Upper lobe of right lung (tissue), 1 donor: ENCODE measurements at regions not wholly inside any gene's neighbourhood (a gene's known extent, or its start where the extent isn't known, plus 50 kb on each side); places are given as distances from the start of the nearest gene placed in this dataset.

ENCODE experiments used
- ATAC-seq: fragments of 200-7000 bp; cut with Tn5 transposase; one replicate; pipeline ENCODE4 v1.9.1; 2020; ENCODE audit warnings: mild to moderate bottlenecking, moderate library complexity
- DNase-seq: peaks from one replicate; pipeline ENCODE4 v3.0.0-alpha.2; 2020
- H3K27ac ChIP-seq: fragments of 200-600 bp; one replicate; pipeline ENCODE4 v1.8.0; 2022
- H3K27me3 ChIP-seq: fragments of 200-600 bp; one replicate; pipeline ENCODE4 v1.8.0; 2022; ENCODE audit warnings: mild to moderate bottlenecking
- H3K36me3 ChIP-seq: fragments of 200-600 bp; one replicate; pipeline ENCODE4 v1.8.0; 2022
- H3K4me1 ChIP-seq: fragments of 200-600 bp; one replicate; pipeline ENCODE4 v1.8.0; 2022
- H3K4me3 ChIP-seq: fragments of 200-600 bp; one replicate; pipeline ENCODE4 v1.8.0; 2022; ENCODE audit warnings: mild to moderate bottlenecking
- H3K9me3 ChIP-seq: fragments of 200-600 bp; one replicate; pipeline ENCODE4 v1.8.0; 2022
- CTCF ChIP-seq: fragments of 200-600 bp; IDR thresholded peaks from one replicate; pipeline ENCODE4 v1.8.0; 2022; ENCODE audit warnings: antibody characterized with exemption
- intact Hi-C: fragments of 100-400 bp; cut with DNase I; formaldehyde crosslinking; loops from one replicate; pipeline ENCODE4 v1.11.0; 2022
- donor health status: DM: no; HTN: yes; CAD: no; lungs with severe emphysema.

DNA sequence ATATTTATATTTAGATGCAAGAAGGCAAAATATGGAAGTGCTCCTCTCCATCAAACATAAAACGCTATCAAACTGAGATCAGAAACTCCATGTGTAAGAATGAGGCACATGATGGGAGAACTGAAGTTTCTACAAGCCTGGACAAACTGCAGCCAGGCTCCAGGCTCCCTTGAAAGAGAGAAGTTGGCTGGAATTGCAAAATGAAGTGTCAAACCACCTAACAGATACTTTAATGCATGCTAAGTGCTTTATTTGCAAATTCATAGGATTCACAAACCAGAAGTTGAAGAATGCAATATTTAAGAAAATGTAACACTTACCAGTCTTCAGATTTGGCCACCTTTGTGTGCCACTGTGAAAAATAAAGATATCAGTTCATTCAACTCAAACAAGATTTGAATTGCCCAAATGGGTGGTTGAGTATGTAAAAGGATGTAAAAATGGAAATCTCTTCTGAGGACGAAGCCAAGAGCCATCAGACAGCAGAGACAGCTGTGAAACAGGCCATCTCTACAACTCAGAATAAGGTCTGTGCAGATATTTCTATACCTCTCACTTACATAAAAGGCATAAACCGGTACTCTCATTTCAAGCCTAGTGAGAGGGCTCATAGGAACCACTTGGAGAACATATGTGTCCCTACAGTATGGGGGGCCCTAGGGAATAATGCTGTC, 87.0 kb downstream of the DPPA2 start:
- TF ChIP-seq CTCF: no peak
- intact Hi-C loops: no loop called here
- no peak overlapping the region for H3K27ac ChIP-seq
- H3K4me1 ChIP-seq: no peaks in the 10 kb centered on the region
- no peaks in the 10 kb centered on the region for H3K36me3 ChIP-seq
- H3K4me3 ChIP-seq: no peak overlapping the region
- H3K9me3 ChIP-seq: no peaks in the 10 kb centered on the region
- ATAC-seq: no peak
- H3K27me3 ChIP-seq: no peaks in the 10 kb centered on the region
- DNase-seq: no peak

GRCh38 chr3:109234300-109234699, 82.0 kb downstream of the DPPA2 start:
- no peak for TF ChIP-seq CTCF
- intact Hi-C loops: no loop called here
- ATAC-seq (no peak), DNase-seq (no peak)
- H3K36me3 ChIP-seq: no peaks in the 10 kb centered on the region
- no peaks in the 10 kb centered on the region for H3K4me1 ChIP-seq
- H3K27me3 ChIP-seq: no peaks in the 10 kb centered on the region
- H3K9me3 ChIP-seq: no peaks in the 10 kb centered on the region
- H3K27ac ChIP-seq: no peak overlapping the region
- H3K4me3 ChIP-seq: no peak overlapping the region

GRCh38 chr3:109241459-109242186, 74.7 kb downstream of the DPPA2 start:
- Histone ChIP-seq H3K36me3 (no peaks in the 10 kb centered on the region), H3K4me1 (no peaks in the 10 kb centered on the region), H3K27ac (no peak overlapping the region), H3K27me3 (no peaks in the 10 kb centered on the region), H3K9me3 (no peaks in the 10 kb centered on the region), H3K4me3 (no peak overlapping the region)
- DNase-seq: no peak
- TF ChIP-seq CTCF: no peak
- ATAC-seq: no peak
- intact Hi-C loops: no loop called here

DNA sequence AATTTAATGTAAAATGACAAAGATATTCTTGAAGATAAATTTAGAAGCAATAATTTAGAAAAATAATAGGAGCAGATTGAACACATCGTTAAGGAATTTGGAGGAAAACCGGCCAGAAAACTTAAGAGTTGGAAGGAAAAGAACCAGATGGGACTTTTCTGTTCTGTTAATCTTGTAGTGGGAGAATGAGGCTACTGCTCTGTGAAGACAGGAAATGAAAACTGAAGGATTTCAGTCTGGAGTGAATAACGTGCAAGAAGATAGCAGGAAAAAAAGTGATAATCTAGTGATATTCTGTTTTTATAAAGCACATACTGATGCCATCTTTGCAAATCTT, 74.2 kb downstream of the DPPA2 start:
- no peaks in the 10 kb centered on the region for H3K9me3 ChIP-seq
- no peaks in the 10 kb centered on the region for H3K27me3 ChIP-seq
- no peaks in the 10 kb centered on the region for H3K36me3 ChIP-seq
- H3K4me3 ChIP-seq: no peak overlapping the region
- ATAC-seq (no peak), DNase-seq (no peak)
- no peaks in the 10 kb centered on the region for H3K4me1 ChIP-seq
- intact Hi-C loops: no loop called here
- H3K27ac ChIP-seq: no peak overlapping the region
- TF ChIP-seq CTCF: no peak
